HG03520 (cell line): ENCODE measurements at regions not wholly inside any gene's neighbourhood (a gene's known extent, or its start where the extent isn't known, plus 50 kb on each side); places are given as distances from the start of the nearest gene placed in this dataset.
"Not testable (repeated sequence)": the region's sequence is repeated elsewhere in the genome, so short reads cannot be mapped to it uniquely, and the experiment has no call there.

Experiments used
- ATAC-seq: cut with Tn5 transposase; IDR thresholded peaks from one replicate; pipeline ENCODE4 v1.9.1; 2021; ENCODE audit warnings: mild to moderate bottlenecking, moderate library complexity; ENCODE audit not compliant: unreplicated experiment

DNA sequence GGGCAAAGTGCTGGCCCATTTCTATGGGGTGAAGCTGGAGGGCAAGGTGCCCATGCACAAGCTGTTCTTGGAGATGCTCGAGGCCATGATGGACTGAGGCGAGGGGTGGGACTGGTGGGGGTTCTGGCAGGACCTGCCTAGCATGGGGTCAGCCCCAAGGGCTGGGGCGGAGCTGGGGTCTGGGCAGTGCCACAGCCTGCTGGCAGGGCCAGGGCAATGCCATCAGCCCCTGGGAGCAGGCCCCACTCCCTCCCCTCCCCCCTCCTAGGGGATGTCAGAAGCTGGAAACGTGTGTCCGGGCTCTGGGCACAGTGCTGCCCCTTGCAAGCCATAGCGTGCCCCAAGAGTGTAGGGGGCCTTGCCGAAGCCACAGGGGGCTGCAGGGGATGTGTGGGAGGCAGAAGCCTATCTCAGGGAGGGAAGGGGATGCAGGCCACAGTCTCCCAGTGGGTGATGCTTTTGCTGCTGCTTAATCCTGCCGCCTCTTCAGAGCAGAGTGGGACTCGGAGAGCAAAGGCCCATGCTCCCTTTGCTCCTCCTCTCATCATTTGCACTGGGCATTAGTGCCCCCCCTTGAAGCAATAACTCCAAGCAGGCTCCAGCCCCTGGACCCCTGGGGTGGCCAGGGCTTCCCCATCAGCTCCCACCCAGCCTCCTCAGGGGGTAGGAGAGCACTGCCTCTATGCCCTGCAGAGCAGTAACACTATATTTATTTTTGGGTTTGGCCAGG lies 85.2 kb downstream of the MRPL57 start:
- not testable (repeated sequence) for ATAC-seq

DNA sequence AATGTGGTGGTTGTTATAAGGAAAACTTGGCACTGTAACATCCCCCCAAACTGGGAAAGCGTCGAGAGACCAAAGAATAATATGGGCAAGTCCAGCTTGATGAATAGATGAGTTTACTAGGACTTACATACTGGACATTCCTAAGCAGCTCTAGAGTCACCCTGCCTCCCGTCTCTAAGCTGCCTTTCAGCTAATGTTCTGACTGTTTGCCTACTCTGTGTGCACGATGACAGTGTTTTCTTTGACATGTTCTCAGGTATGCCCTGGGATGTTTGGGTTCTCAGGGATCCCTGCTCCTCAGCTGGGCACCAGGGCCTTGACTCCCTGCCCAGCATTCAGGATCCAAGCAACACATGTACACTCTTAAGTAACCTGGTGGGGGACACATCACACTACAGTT lies 87.5 kb downstream of the MRPL57 start:
- ATAC-seq: not testable (repeated sequence)

GRCh38 chr13:21268485-21268884 lies 92.0 kb downstream of the MRPL57 start:
- not testable (repeated sequence) for ATAC-seq

DNA sequence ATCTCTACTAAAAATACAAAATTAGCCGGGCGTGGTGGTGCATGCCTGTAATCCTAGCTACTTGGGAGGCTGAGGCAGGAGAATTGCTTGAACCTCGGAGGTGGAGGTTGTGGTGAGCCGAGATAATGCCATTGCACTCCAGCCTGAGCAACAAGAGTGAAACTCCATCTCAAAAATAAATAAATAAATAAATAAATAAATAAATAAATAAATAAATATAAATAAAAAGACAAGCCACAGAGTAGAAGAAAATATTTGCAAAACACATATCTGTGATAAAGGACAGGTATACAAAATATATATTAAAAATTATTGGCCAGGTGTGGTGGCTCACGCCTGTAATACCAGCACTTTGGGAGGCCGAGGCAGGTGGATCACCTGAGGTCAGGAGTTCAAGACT lies 96.0 kb downstream of the MRPL57 start:
- not testable (repeated sequence) for ATAC-seq

GRCh38 chr13:21274457-21274856 lies 98.0 kb downstream of the MRPL57 start:
- ATAC-seq: not testable (repeated sequence)

- no peak for ATAC-seq
Measured at GRCh38 chr13:21282065-21282464, 105.6 kb downstream of the MRPL57 start.

DNA sequence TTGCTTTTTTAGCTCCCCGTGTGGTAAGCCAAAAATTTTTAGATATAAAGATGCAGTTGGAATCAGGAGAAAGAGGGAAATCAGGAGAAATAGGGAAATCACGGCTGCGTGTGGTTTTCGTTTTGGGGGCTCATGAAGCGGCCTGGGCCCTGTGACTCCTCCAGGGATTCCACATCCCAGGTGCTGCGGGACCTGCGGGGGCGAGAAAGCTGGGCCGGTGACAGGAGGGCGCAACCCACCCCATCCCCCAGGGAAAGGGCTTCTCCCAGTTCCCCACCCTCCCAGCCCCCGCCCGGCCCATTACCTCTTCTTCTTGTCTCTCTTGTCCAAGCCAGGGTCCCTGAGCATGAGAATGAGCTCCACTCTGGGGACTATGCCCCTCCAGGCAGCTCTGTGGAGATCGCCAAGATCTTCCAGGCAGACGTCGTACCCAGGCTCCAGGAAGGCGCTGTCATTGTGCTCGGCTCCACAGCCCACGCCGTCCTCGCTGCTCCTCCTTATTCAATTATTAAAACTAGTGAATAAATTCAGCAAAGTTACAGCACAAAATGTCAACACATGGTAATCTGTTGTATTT lies 111.0 kb downstream of the MRPL57 start:
- no peak for ATAC-seq

GRCh38 chr13:21289475-21289874 lies 113.0 kb downstream of the MRPL57 start:
- no peak for ATAC-seq

DNA sequence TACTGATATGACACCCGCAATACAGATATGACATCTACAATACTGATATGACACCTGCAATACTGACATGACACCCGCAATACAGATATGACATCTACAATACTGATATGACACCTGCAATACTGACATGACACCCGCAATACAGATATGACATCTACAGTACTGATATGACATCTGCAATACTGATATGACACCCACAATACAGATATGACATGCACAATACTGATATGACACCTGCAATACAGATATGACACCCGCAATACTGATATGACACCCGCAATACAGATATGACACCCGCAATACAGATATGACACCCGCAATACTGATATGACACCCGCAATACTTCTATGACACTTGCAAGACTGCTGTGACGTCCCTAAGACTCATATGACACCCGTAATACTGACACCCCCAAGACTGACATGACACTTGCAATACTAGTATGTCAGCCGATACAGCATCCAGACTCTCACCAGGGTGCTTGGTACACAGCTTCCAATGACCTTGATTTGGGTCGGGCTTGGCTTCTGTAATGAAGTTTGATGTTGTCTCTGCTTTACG lies 114.1 kb downstream of the MRPL57 start:
- ATAC-seq: not testable (repeated sequence)

DNA sequence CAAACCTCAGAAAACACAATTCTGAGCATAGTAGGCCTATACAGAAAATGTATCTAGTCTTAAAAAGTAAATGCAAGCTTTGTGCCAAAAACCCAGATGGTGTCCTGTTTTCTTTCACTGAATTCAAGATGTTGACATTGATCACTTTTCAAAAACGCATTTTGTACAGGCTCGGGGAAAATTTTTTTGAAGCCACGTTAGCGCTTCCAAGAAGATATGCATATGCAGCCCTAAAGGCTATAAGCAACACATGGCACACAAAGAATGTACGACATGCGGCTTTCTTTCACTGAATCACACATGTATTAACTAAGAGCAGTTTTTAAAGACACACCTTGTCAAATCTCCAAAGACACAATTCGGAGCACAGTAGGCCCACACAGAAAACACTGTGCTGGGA lies 115.4 kb downstream of the MRPL57 start:
- no peak for ATAC-seq

- ATAC-seq: not testable (repeated sequence)
Measured at GRCh38 chr13:21296991-21297390, 120.5 kb downstream of the MRPL57 start.

DNA sequence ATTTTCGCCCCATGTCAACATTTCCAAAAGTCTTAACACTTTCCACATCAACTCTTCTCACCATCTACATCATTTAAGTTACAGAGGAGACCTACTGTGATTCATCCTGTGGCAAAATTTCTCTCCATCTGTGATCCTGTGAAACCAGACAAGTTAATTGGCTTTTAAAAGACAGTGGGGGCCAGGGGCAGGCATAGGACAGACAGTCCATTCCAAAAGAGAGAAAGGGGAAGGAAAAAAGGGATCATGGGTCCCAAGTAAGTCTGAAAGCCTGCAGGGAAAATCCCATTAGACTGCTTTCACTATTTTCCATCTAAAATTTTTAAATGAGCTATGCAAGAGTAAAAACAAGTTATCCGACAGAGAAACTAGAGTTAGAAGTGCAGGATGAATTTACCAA lies 121.0 kb downstream of the MRPL57 start:
- ATAC-seq: no peak

DNA sequence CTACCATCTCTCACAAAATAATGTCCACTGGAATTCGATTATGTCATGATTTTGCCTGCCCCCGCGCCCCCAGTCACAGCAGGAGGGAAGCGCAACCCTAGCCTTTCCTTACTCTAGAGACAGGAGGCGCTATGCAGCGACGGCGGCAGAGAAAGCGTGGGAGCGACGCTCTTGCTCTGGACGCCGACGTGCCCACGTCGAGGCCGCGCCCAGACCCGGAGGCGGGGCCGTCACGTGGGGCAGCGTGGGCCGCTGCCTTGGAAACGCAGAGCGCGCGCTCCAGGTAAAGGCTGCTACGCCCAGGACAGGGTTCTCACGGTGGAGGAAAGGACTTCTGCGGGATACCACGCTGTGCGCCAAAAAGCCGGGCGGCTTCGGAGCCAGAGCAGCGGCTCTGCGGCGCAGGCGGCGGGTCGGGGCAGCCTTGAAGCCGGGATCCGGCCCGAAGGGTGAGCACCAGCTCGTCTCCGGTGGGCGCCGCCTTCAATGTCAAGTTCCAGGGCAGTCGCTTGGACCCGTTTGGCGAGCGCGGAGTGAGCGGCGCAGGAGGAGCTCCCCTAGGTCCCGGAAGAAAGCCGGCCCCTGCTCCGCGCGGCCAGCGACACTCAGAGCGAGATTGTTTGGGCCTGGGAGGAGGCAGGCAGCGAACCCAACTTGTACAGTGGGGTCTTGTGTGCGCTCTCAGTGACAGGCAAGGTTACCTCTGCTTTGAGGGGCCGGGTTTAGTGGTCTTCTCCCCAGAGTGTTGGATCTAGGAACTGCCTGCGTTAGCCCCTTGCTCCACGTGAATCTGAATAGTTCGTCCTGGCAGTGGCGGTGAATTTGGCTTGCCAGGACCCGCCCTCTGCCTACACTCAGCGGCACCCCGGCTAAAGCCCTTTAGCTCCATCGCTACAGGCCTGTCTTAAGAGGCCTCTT lies 121.7 kb downstream of the MRPL57 start:
- peak; percentile 87 for ATAC-seq

DNA sequence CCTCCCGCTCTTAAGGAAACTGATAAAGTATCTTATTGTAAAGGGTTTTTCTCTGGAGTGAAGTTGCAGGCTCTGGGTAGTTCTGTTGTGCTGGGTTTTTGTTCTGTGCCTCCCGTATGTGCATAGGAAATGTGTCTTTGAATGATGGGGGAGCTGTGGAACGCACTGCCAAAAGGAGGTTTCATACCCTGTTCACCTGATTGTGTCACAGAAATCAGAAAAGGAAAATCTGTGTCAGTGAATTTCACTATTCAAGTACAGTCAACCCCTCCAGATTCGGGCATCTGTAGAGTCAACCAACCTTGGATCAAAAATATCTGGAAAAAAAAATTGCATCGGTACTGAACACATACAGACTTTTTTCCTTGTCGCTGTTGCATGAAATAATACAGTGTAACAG lies 127.8 kb downstream of the MRPL57 start:
- no peak for ATAC-seq

GRCh38 chr13:21306300-21307073 lies 130.0 kb downstream of the MRPL57 start:
- not testable (repeated sequence) for ATAC-seq

DNA sequence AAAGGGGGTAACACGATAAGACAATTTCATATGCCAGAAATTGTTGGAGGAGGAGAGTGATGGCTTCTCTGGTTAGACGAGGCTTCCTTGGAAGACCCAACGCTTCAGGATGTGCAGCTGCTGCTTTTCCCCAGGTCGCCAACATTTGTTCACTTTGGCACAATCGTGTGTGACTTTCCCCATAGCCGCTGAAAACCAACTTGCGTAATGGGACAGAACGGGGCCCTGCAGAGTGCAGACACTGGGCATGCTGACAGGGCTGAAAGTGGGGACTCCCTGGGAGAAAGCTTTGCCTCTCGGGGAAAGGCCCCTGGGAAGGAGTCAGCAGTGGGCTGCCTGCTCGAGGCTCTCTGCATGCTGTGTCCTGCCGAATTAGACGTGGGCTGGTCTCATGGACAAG lies 130.7 kb downstream of the MRPL57 start:
- not testable (repeated sequence) for ATAC-seq

- ATAC-seq: no peak
Measured at GRCh38 chr13:21308906-21309305, 132.4 kb downstream of the MRPL57 start.

DNA sequence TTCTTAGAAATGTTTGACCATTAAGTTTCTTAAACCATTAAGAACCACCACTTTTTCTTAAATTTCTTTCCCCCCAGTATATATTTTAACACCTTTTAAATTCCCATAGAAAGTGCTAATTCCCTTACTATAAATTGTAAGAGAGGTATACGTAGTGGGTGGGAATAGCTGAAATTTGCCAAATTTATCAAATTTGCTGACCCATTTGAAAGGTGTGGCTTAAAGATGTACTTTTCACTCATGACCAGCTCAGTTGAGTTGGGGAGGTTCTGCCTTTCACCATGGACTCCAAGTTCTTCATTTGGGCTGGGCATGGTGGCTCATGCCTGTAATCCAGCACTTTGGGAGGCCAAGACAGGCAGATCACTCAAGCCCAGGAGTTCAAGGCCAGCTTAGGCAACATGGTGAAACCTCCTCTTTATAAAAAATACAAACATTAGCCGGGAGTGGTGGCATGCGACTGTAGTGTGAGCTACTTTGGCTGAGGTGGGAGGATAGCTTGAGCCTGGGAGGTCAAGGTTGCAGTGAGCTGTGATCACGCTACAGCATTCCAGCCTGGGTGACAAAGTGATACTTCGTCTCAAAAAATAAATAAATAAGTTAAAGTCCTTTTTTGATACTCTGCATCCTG lies 133.2 kb downstream of the MRPL57 start:
- ATAC-seq: no peak

DNA sequence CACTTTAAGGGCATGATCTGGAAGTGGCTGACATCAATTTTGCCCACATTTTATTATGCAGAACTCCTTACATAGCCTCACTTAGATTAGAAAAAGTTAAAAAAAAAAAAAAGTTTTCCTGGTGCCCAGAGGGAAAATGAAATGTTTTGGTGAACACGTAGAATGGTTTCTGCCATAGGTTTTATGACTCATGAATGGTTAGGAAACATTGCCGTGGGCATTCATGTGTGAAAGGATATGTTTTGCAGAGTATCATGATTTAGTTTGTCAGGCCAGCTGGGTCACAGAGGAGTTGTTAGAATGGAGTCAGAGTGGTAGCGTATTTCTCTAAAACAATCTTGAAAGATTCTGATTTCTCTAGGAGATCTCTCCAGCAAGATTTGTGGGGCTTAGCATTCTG lies 133.8 kb downstream of the MRPL57 start:
- ATAC-seq: no peak

DNA sequence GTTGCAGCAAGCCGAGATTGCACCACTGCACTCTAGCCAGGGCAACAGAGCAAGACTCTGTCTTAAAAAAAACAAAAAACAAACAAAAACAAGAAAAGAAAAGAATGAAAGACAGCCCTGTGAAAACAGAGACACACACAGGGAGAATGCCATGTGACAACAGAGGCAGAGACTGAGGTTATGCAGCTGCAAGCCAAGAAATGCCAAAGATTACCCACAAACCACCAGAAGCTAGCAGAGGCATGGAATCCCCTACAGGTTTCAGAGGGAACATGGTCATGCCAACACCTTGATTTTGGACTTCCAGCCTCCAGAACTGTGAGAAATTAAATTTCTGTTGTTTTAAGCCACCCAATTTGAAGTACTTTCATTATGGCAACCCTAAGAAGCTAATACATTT lies 138.5 kb downstream of the MRPL57 start:
- ATAC-seq: not testable (repeated sequence)
